ENCODE measurements at regions not wholly inside any gene's neighbourhood (a gene's known extent, or its start where the extent isn't known, plus 50 kb on each side); places are given as distances from the start of the nearest gene placed in this dataset.
"Not testable (repeated sequence)": the region's sequence is repeated elsewhere in the genome, so short reads cannot be mapped to it uniquely, and the experiment has no call there.

DNA sequence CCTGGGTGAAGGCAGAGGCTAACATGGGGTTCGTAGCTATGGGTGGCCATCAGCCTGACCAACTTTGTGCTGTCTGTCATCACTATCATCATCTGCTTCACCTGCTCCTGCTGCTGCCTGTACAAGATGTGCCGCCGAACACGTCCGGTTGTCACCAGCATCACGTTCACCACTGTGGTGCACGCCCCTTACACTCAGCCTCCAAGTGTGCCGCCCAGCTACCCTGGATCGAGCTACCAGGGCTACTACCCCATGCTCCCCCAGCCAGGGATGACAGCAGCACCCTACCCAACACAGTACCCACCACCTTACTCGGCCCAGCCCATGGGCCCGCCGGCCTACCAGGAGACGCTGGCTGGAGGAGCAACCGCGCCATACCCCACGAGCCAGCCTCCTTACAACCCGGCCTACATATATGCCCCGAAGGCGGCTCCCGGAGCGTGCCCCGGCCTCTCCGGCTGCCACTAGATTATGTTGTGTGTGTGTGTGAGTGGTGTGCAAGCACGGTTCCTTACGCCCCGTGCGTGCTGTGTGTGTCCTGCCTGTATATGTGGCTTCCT lies 213.4 kb upstream of the XIST start:
- Histone ChIP-seq H3K27me3 (ENCODE audit: insufficient read depth, low read length) (no peaks in the 10 kb centered on the region), H3K36me3 (ENCODE audit: insufficient read depth, low read depth, low read length) (no peaks in the 10 kb centered on the region), H3K9me3 (ENCODE audit: insufficient read depth, low read depth, low read length) (no peaks in the 10 kb centered on the region), H3K4me1 (ENCODE audit: insufficient read depth, low read length) (no peaks in the 10 kb centered on the region), H3K27ac (ENCODE audit: low read length) (no peak overlapping the region), H3K4me3 (ENCODE audit: low read length) (no peak overlapping the region), H3K9ac (ENCODE audit: low read depth, low read length) (no peak overlapping the region)

DNA sequence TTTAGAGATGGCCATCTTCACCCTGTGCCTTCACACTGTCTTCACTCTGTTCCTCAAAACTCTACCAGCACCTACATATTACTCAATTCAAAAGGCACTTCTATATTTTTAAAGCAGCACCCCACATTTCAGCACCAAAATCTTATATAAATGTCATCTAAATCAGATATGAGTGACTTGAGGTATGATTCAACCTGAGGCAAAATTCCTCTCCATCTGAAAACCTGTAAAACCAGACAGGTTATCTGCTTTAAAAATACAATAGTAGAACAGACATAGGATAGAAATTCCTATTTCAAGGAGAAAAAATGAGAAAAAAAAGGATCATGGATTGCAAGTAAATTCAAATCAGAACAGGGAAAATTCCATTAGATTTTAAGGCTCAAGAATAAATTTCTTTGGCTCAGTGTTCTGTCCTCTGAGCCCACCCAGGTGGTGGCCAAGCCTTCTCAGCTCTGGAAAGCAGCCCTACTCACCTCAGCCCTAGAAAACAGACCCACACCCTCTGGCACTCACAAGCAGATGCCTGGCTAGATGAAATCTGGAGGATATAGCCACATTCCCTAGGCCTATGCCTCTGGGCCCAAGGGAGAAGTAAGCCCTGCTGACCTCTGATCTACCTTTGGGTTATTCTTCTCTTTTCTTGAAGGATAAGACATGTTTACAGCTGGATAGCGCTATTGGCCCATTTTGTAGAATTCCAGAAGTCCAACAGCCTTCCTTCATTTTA lies 211.1 kb upstream of the XIST start:
- H3K27ac ChIP-seq (ENCODE audit: low read length) = no peak overlapping the region

DNA sequence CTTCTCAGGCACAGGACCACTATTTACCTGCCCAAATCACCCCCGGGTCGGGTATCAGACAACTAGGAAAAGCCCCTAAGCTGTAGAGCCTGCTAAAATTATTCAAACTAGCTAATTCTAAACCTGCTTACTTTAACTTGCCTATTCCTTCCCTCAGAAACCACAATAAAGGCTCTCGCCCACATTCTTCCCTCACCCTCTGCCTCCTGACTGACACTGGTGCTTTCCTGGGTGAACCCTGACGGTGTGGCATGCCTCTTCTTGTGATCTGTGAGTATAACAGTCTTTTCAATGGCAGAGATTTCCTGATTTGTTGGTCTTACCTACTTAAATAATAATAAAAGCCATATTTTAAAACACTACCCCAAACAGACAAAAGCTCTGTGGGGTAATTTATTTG lies 209.4 kb upstream of the XIST start:
- H3K9ac ChIP-seq (ENCODE audit: low read depth, low read length) = no peak overlapping the region
- no peaks in the 10 kb centered on the region for H3K4me1 ChIP-seq (ENCODE audit: insufficient read depth, low read length)
- H3K27me3 ChIP-seq (ENCODE audit: insufficient read depth, low read length) = no peaks in the 10 kb centered on the region
- no peaks in the 10 kb centered on the region for H3K36me3 ChIP-seq (ENCODE audit: insufficient read depth, low read depth, low read length)
- H3K4me3 ChIP-seq (ENCODE audit: low read length) = no peak overlapping the region
- H3K9me3 ChIP-seq (ENCODE audit: insufficient read depth, low read depth, low read length) = no peaks in the 10 kb centered on the region
- H3K27ac ChIP-seq (ENCODE audit: low read length) = no peak overlapping the region

More for the DNA sequence above, 211.1 kb upstream of the XIST start:
- Histone ChIP-seq H3K9me3 (ENCODE audit: insufficient read depth, low read depth, low read length) (no peaks in the 10 kb centered on the region), H3K9ac (ENCODE audit: low read depth, low read length) (no peak overlapping the region), H3K4me1 (ENCODE audit: insufficient read depth, low read length) (no peaks in the 10 kb centered on the region), H3K4me3 (ENCODE audit: low read length) (no peak overlapping the region), H3K36me3 (ENCODE audit: insufficient read depth, low read depth, low read length) (no peaks in the 10 kb centered on the region), H3K27me3 (ENCODE audit: insufficient read depth, low read length) (no peaks in the 10 kb centered on the region)

DNA sequence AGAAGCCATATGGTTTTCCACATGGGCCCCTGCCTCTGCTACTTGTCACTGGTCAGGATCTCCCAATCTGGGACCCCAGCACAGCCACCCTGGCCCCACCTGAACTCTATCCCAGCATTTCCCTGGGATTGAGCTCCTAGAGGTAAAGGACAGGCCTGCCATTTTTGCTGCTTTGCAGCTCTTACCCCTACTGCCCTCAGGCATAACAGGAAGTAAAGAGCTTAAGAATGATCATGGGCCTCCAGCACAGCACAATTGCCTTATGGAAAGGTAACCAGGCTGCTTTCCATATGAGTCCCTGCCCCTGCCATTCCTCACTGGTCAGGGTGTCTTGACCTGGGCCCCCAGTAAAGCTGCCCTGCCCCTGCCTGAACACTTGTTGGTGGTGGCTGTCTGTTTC lies 196.6 kb upstream of the XIST start:
- Histone ChIP-seq H3K4me1 (ENCODE audit: insufficient read depth, low read length) (no peaks in the 10 kb centered on the region), H3K27ac (ENCODE audit: low read length) (no peak overlapping the region), H3K4me3 (ENCODE audit: low read length) (no peak overlapping the region), H3K27me3 (ENCODE audit: insufficient read depth, low read length) (no peaks in the 10 kb centered on the region), H3K9me3 (ENCODE audit: insufficient read depth, low read depth, low read length) (no peaks in the 10 kb centered on the region), H3K36me3 (ENCODE audit: insufficient read depth, low read depth, low read length) (no peaks in the 10 kb centered on the region), H3K9ac (ENCODE audit: low read depth, low read length) (no peak overlapping the region)

DNA sequence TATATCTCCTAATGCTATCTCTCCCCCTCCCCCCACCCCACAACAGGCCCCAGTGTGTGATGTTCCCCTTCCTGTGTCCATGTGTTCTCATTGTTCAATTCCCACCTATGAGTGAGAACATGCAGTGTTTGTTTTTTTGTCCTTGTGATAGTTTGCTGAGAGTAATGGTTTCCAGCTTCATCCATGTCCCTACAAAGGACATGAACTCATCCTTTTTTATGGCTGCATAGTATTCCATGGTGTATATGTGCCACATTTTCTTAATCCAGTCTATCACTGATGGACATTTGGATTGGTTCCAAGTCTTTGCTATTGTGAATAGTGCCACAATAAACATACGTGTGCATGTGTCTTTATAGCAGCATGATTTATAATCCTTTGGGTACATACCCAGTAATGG lies 181.6 kb upstream of the XIST start:
- not testable (repeated sequence) for H3K27ac ChIP-seq (ENCODE audit: low read length); H3K9me3 ChIP-seq (ENCODE audit: insufficient read depth, low read depth, low read length); H3K27me3 ChIP-seq (ENCODE audit: insufficient read depth, low read length); H3K4me1 ChIP-seq (ENCODE audit: insufficient read depth, low read length); H3K4me3 ChIP-seq (ENCODE audit: low read length); H3K36me3 ChIP-seq (ENCODE audit: insufficient read depth, low read depth, low read length); H3K9ac ChIP-seq (ENCODE audit: low read depth, low read length)

DNA sequence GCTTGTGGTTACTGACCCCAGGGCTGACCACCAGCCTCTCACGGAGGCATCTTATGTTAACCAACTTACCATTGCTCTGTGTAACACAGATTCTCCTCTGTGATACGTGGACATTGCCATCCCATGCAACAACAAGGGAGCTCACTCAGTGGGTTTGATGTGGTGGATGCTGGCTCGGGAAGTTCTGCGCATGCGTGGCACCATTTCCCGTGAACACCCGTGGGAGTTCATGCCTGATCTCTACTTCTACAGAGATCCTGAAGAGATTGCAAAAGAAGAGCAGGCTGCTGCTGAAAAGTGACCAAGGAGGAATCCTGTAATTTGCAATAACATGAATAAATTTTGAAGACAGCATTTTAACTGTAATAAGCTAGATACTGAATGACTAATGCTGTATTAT lies 179.0 kb upstream of the XIST start:
- not testable (repeated sequence) for H3K36me3 ChIP-seq (ENCODE audit: insufficient read depth, low read depth, low read length); H3K9me3 ChIP-seq (ENCODE audit: insufficient read depth, low read depth, low read length); H3K9ac ChIP-seq (ENCODE audit: low read depth, low read length); H3K27me3 ChIP-seq (ENCODE audit: insufficient read depth, low read length); H3K4me3 ChIP-seq (ENCODE audit: low read length); H3K4me1 ChIP-seq (ENCODE audit: insufficient read depth, low read length); H3K27ac ChIP-seq (ENCODE audit: low read length)

DNA sequence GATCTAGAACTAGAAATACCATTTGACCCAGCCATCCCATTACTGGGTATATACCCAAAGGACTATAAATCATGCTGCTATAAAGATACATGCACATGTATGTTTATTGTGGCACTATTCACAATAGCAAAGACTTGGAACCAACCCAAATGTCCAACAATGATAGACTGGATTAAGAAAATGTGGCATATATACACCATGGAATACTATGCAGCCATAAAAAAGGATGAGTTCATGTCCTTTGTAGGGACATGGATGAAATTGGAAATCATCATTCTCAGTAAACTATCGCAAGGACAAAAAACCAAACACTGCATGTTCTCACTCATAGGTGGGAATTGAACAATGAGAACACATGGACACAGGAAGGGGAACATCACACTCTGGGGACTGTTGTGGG lies 178.3 kb upstream of the XIST start:
- not testable (repeated sequence) for H3K4me3 ChIP-seq (ENCODE audit: low read length); H3K36me3 ChIP-seq (ENCODE audit: insufficient read depth, low read depth, low read length); H3K9ac ChIP-seq (ENCODE audit: low read depth, low read length); H3K27me3 ChIP-seq (ENCODE audit: insufficient read depth, low read length); H3K4me1 ChIP-seq (ENCODE audit: insufficient read depth, low read length); H3K27ac ChIP-seq (ENCODE audit: low read length); H3K9me3 ChIP-seq (ENCODE audit: insufficient read depth, low read depth, low read length)

DNA sequence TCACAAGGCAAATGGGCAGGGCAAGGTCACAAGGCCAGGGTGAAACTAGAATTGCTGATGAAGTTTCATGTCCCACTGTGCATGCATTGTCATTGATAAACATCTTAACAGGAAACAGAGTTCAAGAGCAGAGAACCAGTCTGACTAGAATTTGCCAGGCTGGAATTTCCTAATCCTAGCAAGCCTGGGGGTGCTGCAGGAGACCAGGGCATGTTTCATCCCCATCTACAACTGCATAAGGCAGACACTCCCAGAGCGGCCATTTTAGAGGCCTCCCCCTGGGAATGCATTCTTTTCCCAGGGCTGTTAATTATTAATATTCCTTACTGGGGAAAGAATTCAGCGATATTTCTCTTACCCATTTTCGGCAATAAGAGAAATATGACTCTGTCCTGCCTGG lies 172.6 kb upstream of the XIST start:
- not testable (repeated sequence) for H3K27me3 ChIP-seq (ENCODE audit: insufficient read depth, low read length); H3K9ac ChIP-seq (ENCODE audit: low read depth, low read length); H3K36me3 ChIP-seq (ENCODE audit: insufficient read depth, low read depth, low read length); H3K4me1 ChIP-seq (ENCODE audit: insufficient read depth, low read length); H3K27ac ChIP-seq (ENCODE audit: low read length); H3K4me3 ChIP-seq (ENCODE audit: low read length)
- peaks cover 20% of the 10 kb centered on the region for H3K9me3 ChIP-seq (ENCODE audit: insufficient read depth, low read depth, low read length)

DNA sequence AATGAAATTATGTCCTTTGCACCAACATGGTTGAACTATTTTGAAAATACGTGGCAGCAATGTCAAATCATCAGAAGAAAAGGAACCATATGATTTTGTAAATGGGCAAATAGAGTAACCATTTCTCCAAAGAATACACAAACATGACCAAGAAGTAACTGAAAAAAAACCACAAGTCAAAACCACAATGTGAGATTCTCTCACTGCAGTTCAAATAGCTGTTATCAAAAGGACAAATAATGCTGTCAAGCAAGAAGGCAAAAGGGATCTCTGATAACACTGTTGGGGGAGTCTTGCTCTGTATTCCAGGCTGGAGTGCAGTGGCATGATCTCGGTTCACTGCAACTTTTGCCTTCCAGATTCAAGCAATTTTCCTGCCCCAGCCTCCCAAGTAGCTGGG lies 170.7 kb upstream of the XIST start:
- peaks cover 20% of the 10 kb centered on the region for H3K9me3 ChIP-seq (ENCODE audit: insufficient read depth, low read depth, low read length)
- no peaks in the 10 kb centered on the region for H3K27me3 ChIP-seq (ENCODE audit: insufficient read depth, low read length)
- H3K4me1 ChIP-seq (ENCODE audit: insufficient read depth, low read length) = no peaks in the 10 kb centered on the region
- H3K36me3 ChIP-seq (ENCODE audit: insufficient read depth, low read depth, low read length) = no peaks in the 10 kb centered on the region
- H3K9ac ChIP-seq (ENCODE audit: low read depth, low read length) = no peak overlapping the region
- no peak overlapping the region for H3K4me3 ChIP-seq (ENCODE audit: low read length)
- no peak overlapping the region for H3K27ac ChIP-seq (ENCODE audit: low read length)

DNA sequence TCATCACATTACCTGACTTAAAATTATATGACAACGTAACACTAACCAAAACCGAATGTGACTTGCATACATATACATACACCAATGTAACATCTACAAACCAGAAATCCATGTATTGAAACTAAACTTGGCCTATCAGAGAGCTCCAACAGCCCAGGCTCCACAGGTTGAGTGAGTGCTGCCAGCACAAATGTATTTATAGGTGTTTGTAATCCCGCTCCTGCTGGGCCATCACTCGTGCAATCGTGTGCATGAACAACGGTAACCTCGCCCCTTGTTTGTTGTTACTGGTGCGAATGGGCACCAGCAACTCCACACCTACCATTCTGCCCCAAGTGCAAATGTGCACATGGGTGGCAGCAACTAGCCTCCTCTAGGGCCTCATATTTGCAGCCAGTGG lies 165.7 kb upstream of the XIST start:
- Histone ChIP-seq H3K9ac (ENCODE audit: low read depth, low read length) (no peak overlapping the region), H3K4me1 (ENCODE audit: insufficient read depth, low read length) (no peaks in the 10 kb centered on the region), H3K9me3 (ENCODE audit: insufficient read depth, low read depth, low read length) (peaks cover 12% of the 10 kb centered on the region; the same call in 1 of the 2 replicates), H3K4me3 (ENCODE audit: low read length) (no peak overlapping the region), H3K27me3 (ENCODE audit: insufficient read depth, low read length) (no peaks in the 10 kb centered on the region), H3K36me3 (ENCODE audit: insufficient read depth, low read depth, low read length) (no peaks in the 10 kb centered on the region), H3K27ac (ENCODE audit: low read length) (no peak overlapping the region)

DNA sequence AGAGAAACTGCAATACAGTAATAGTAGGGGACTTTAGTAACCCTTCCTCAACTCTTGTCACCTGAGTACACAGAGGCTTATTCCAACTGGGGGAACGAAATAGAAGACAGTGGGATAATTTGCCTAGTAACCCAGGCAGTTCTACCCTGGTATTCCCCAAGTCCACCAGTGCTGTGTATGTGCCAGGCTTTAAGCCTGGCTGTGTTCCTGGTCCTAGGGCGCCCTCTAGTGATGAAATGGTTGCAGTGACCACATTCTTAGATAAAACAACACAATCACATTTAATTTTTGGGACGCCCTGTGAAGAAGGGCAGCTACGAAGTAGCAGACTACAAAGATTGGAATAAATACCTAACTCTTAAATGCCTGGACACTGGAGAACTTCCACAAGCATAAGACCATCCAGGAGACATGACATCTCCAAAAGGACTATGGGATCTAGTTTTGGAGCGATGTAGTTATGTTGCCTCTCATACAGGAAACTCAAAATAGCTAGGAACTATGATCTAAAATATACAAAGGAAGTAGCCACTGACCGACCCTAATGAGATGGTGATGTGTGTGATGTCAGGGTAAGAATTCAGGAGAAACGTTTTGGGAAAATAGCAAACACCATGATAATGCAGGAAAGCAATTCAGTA lies 163.0 kb upstream of the XIST start:
- H3K36me3 ChIP-seq (ENCODE audit: insufficient read depth, low read depth, low read length) = no peaks in the 10 kb centered on the region
- H3K4me1 ChIP-seq (ENCODE audit: insufficient read depth, low read length) = no peaks in the 10 kb centered on the region
- no peaks in the 10 kb centered on the region for H3K27me3 ChIP-seq (ENCODE audit: insufficient read depth, low read length)
- no peak overlapping the region for H3K27ac ChIP-seq (ENCODE audit: low read length)
- no peak overlapping the region for H3K9ac ChIP-seq (ENCODE audit: low read depth, low read length)
- H3K4me3 ChIP-seq (ENCODE audit: low read length) = no peak overlapping the region
- H3K9me3 ChIP-seq (ENCODE audit: insufficient read depth, low read depth, low read length) = peaks cover 2% of the 10 kb centered on the region; the same call in 1 of the 2 replicates

DNA sequence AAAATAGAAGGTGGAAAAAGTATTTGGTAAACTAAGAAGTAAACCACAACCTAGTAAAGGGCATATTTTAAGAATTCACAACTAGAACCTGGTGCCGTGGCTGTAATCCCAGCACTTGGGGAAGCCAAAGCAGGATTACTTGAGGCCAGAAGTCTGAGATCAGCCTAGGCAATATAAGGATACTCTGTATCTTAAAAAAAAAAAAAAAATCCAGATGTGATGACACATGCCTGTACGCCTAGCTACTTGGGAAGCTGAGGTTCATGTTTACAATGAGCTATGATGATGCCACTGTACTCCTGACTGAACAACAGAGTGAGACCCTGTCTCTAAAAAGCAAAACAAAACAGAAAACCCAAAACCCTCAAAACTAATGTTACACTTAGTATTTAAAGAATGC lies 156.5 kb upstream of the XIST start:
- H3K27me3 ChIP-seq (ENCODE audit: insufficient read depth, low read length) = no peaks in the 10 kb centered on the region
- no peak overlapping the region for H3K9ac ChIP-seq (ENCODE audit: low read depth, low read length)
- H3K4me3 ChIP-seq (ENCODE audit: low read length) = no peak overlapping the region
- peaks cover 4% of the 10 kb centered on the region; the same call in 1 of the 2 replicates for H3K9me3 ChIP-seq (ENCODE audit: insufficient read depth, low read depth, low read length)
- peaks cover 7% of the 10 kb centered on the region for H3K36me3 ChIP-seq (ENCODE audit: insufficient read depth, low read depth, low read length)
- H3K27ac ChIP-seq (ENCODE audit: low read length) = no peak overlapping the region
- H3K4me1 ChIP-seq (ENCODE audit: insufficient read depth, low read length) = no peaks in the 10 kb centered on the region
